Esophagus muscularis mucosa (tissue), 3 donors: ENCODE measurements at regions not wholly inside any gene's neighbourhood (a gene's known extent, or its start where the extent isn't known, plus 50 kb on each side); places are given as distances from the start of the nearest gene placed in this dataset.

Experiments used
- POLR2A ChIP-seq: fragments of 450-650 bp; IDR thresholded peaks from one replicate; pipeline ENCODE4 v1.6.1; 2017; ENCODE audit warnings: antibody characterized with exemption, moderate library complexity, mild to moderate bottlenecking, low read depth
- POLR2AphosphoS5 ChIP-seq, 2 donors: sonication (generic); formaldehyde crosslinking; IDR thresholded peaks; one replicate each; pipeline ENCODE4 v1.6.1; 2017; ENCODE audit warnings: antibody characterized with exemption in 2 of 2
- TF ChIP-seq, protein P1 (sequence below), 3 experiments: fragments of 200-600 bp in 2 of 3; fragments of 450-650 bp in 1 of 3; sonication (generic) in 2 of 3; IDR thresholded peaks; one replicate each; pipeline ENCODE4 v1.5.1; 2017 to 2019; ENCODE audit warnings: antibody characterized with exemption in 3 of 3, mild to moderate bottlenecking in 2 of 3, moderate library complexity in 1 of 3

DNA sequence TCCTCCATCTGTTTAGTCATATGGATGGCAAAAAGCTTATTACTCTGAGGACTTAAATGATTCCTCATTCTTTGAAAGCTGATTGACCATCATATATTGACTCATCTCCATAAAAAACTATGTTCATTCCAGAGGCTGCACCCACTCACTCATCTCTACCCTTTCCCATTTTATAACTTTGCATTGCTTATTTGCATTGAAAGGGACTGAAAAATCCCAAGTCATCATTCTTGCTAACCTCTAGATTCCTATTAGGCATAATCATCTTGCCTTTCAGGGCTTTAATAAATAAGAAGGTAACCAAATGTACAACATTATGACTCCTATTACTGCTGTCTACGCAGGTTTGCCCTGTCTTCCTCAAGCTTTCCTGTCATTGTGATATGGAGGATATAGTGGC lies 1180.3 kb upstream of the B3GALT2 start:
- TF ChIP-seq POLR2A (no peak), POLR2AphosphoS5 (IDR thresholded peaks at IDR 0.05) (no peak)
- TF ChIP-seq, protein P1, sequence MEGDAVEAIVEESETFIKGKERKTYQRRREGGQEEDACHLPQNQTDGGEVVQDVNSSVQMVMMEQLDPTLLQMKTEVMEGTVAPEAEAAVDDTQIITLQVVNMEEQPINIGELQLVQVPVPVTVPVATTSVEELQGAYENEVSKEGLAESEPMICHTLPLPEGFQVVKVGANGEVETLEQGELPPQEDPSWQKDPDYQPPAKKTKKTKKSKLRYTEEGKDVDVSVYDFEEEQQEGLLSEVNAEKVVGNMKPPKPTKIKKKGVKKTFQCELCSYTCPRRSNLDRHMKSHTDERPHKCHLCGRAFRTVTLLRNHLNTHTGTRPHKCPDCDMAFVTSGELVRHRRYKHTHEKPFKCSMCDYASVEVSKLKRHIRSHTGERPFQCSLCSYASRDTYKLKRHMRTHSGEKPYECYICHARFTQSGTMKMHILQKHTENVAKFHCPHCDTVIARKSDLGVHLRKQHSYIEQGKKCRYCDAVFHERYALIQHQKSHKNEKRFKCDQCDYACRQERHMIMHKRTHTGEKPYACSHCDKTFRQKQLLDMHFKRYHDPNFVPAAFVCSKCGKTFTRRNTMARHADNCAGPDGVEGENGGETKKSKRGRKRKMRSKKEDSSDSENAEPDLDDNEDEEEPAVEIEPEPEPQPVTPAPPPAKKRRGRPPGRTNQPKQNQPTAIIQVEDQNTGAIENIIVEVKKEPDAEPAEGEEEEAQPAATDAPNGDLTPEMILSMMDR (IDR thresholded peaks at IDR 0.05): no peak
